ENCODE measurements at regions not wholly inside any gene's neighbourhood (a gene's known extent, or its start where the extent isn't known, plus 50 kb on each side); places are given as distances from the start of the nearest gene placed in this dataset.

DNA sequence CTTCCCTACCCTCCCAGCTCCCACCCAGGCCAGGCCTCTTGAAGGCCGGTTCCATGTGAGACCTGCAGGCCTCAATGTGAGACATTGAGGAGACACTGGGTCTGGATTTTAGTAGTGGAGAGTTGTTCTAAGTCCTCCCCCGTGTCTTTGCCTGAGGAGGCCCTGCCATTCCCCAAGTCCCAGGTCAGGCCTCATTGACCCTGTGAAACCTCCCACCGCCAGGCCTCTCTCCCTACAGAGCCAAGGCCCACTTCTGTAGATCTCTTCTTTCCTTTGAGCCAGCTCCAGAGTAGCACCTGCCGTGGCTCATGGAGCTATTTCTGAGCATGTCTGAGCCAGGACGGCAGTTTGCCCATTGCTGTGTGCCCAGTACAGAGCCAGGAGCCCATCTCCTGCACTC lies 1419.6 kb downstream of the TBC1D22A start:
- TF ChIP-seq, protein P1, sequence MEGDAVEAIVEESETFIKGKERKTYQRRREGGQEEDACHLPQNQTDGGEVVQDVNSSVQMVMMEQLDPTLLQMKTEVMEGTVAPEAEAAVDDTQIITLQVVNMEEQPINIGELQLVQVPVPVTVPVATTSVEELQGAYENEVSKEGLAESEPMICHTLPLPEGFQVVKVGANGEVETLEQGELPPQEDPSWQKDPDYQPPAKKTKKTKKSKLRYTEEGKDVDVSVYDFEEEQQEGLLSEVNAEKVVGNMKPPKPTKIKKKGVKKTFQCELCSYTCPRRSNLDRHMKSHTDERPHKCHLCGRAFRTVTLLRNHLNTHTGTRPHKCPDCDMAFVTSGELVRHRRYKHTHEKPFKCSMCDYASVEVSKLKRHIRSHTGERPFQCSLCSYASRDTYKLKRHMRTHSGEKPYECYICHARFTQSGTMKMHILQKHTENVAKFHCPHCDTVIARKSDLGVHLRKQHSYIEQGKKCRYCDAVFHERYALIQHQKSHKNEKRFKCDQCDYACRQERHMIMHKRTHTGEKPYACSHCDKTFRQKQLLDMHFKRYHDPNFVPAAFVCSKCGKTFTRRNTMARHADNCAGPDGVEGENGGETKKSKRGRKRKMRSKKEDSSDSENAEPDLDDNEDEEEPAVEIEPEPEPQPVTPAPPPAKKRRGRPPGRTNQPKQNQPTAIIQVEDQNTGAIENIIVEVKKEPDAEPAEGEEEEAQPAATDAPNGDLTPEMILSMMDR (IDR thresholded peaks at IDR 0.05; ENCODE audit: insufficient read depth, low read length): no peak
- no peak for TF ChIP-seq REST (IDR thresholded peaks at IDR 0.05; ENCODE audit: insufficient replicate concordance, low read depth)
- no peak for TF ChIP-seq POLR2AphosphoS5 (IDR thresholded peaks at IDR 0.05; ENCODE audit: low read depth)

All from HL-60 (cell line).